NCI-H2171 (cell line): ENCODE measurements at regions not wholly inside any gene's neighbourhood (a gene's known extent, or its start where the extent isn't known, plus 50 kb on each side); places are given as distances from the start of the nearest gene placed in this dataset.

ENCODE experiments used
- DNase-seq: peaks from one replicate; lab custom pipeline; 2025; lab: John Stamatoyannopoulos, UW

GRCh38 chr4:137067735-137068134 lies 464.6 kb downstream of the PCDH18 start:
- DNase-seq = no peak

- DNase-seq = no peak
Measured at GRCh38 chr4:137065311-137065710, 467.0 kb downstream of the PCDH18 start.

GRCh38 chr4:137063961-137064360 lies 468.3 kb downstream of the PCDH18 start:
- DNase-seq = no peak

- DNase-seq = no peak
Measured at GRCh38 chr4:137043184-137043583, 489.1 kb downstream of the PCDH18 start.

DNA sequence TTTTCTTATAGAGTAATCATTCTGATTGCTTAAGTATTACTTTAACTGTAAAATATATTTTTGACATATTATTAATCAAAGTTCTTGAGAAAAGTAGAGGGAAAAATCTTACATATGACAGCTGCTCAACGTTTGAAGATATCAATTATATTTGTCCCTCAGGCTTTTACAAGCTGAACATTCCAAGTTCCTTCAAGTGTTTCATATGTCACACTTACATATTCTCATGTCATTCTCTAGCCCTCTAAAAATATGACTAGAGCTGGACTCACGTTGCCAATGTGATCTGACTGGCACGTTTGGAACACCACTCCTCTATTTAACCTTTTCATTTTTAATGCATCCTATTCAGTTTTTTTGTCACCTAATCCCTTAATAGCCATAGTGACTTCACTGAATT lies 492.9 kb downstream of the PCDH18 start:
- DNase-seq = no peak

DNA sequence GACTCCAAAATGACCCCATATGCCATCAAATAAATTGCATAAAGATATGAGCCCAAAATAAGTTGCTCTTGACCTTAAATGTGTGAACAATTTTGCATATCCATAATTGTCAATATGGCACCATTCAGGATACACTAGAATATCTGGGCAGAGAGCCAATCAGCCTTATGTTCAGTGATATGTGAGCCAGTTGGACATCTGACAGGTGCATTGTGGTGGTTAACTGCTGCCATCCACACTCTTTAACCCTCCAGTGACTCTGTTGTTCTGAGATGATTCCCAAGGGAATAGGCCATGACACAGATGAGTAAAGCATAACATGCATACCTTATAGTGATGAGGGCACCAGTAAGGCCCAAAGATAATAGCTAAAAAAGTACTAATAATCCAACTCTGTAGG lies 500.1 kb downstream of the PCDH18 start:
- DNase-seq = peak; percentile 93

DNA sequence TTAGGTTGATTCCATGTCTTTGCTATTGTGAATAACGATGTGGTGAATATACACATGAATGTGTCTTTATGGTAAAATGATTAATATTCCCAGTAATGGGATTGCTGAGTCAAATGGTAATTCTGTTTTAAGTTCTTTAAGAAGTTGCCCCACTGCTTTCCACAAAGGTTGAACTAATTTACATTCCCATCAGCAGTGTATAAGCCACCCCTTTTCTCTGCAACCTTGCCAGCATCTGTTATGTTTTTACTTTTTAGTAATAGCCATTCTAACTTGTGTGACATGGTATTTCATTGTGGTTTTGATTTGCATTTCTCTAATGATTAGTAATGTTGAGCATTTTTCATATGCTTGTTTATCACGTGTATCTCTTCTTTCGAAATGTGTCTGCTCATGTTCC lies 503.3 kb downstream of the PCDH18 start:
- DNase-seq = no peak

GRCh38 chr4:137025484-137026059 lies 506.7 kb downstream of the PCDH18 start:
- no peak for DNase-seq

DNA sequence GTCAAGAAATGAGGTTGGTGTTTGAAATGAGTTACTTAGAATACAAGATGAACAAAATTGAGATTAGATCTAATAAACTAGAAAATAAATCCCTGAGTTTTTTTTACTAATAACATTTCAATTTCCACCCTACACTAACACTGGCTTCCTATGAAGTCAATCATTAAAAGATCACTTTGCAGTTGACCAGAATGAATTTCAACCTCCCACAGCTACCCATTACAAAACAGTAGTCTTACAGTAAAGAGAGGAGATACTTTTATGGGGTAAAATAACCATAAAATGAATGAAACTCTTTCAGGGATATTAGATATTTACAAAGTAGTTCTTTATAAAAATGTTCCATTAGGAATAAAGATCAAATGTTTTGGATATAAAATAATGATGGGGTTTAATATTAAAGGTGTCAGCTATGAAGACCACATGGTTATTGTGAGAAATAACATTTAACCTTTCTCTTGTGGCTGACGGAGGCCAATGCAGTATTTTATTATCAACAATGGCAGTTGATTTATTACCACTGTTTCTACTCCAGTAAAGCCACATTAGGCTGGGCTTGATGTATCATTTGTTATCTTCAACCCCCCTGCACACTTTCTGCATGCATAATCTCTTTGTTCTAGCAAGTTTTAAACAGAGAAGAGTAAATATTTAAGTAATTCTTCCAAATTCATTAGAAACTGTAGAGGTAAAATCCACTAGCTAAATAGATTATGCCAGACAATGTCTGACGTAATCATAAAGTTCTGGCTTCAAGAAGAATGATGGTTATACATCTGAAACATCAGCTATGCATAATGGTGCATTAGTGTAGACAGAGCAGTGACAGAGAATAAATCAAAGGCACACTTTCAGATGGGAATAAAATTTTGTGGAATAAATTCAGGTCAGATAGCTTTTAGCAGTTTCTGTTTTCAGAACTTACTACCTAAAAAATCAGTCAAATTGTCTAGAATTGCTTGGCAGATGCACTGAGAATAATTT lies 516.6 kb downstream of the PCDH18 start:
- no peak for DNase-seq

DNA sequence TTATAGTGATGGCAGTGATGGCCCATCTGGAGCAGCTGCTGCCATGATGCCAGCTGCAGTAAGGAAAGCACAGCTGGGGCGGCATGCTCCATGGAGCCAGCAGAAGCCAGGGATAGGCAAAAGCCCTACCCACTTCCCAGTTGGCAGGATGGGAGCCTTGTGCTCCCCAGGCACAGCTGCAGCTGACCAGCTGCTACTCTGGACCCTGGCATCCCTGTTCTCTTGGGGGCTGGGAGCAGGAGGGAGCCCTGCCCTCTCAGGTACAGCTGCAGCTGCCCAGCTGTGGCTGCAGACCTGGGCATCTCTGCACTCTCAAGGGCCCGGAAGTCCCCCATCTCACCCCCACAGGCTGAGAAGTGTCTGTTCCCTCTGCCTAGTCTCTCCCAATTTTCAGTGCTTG lies 531.9 kb downstream of the PCDH18 start:
- peak; percentile 39 for DNase-seq

GRCh38 chr4:136992032-136992431 lies 540.3 kb downstream of the PCDH18 start:
- no peak for DNase-seq

DNA sequence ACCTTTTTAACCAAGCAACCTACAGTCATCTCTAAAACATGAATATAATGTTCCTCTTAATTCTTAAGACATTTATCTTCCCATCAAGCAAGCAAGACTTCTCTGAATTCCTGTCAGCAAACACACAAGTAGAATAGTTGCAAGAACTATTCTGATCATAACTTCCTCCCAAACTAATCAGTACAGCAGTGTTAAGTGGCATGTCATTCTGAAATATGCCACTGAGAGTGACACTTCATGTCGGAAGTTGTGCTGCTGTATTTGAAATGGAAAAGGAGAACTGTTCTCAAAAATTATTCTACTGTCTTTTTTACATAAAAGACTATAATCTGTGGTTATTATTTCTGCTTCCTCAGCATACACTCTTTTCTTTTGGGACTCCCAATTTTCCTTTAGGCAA lies 546.6 kb downstream of the PCDH18 start:
- no peak for DNase-seq

DNA sequence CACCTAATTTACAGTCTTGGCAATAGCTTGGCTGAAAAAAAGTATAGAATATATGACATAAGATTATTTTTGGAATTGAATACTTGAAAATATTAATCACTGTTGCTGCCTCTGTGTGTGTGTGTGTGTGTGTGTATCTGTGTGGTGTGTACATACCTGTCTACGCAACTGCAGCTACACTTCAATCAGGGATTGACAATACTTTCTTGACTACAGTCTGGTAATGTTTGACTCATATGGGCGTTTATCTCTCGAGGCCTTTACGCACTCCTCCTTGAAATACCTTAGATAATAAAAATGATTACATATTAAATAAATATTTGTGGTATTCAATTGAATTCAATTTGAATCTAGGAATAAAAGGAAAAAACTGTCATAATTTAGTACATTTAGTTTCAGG lies 565.2 kb downstream of the PCDH18 start:
- no peak for DNase-seq

DNA sequence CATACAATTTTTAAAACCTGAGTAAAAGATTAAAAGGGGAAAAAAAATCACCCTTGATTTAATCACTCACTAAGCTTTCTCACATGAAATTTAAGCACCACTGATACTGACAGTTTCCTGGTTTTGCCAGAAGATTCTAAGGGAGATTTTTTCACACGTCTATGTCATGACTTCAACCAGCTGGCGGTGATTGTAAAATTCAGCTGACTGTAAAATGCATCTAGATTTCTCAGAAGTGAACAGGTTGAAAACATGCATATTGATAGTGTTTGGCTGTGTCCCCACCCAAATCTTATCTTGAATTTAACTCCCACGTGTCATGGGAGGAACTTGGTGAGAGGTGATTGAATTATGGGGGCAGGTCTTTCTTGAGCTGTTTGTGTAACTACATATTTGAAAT lies 566.8 kb downstream of the PCDH18 start:
- DNase-seq = no peak

- no peak for DNase-seq
Measured at GRCh38 chr4:136962868-136963267, 569.4 kb downstream of the PCDH18 start.

GRCh38 chr4:136946307-136946907 lies 585.9 kb downstream of the PCDH18 start:
- DNase-seq = no peak

GRCh38 chr4:136939781-136940180 lies 592.5 kb downstream of the PCDH18 start:
- DNase-seq = no peak

- no peak for DNase-seq
Measured at GRCh38 chr4:136935871-136936270, 596.4 kb downstream of the PCDH18 start.

DNA sequence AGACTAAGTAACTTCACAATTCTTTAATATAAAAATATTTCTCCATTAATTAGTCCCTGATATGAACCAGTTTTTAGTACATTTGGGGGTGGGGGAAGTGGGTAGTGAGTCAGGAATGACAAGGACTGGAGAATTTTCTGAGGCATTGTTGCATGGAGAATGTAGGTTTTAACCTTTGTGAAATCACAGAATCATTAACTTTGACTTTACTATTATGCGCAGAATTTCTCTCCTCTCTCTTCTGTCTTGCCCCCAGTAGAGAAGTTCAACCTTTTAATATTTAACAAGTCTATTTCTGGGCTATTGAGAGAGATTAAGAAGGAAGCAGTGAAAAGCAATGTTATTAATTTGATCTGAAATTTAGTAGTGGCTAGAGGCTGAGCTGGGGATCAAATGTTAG lies 597.0 kb downstream of the PCDH18 start:
- no peak for DNase-seq

GRCh38 chr4:136934601-136935000 lies 597.7 kb downstream of the PCDH18 start:
- peak; percentile 15 for DNase-seq

- DNase-seq = no peak
Measured at GRCh38 chr4:136931781-136932180, 600.5 kb downstream of the PCDH18 start.

DNA sequence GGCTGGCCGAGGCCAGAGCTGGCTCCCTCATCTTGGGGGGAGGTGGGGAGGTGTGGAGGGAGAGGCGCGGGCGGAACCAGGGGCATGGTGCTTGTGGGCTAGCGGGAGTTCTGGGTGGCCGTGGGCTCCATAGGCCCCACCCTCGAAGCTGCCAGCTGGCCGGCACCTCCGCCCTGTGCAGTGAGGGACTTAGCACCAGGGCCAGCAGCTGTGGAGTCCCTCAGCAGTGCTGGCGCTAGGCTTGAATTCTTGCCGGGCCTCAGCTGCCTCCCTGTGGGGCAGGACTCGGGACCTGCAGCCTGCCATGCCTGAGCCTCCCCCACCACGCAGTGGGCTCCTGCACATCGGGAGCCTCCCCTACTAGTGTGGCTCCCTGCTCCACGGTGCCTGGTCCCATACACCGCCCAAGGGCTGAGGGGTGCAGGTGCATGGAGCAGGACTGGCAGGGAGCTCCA lies 603.3 kb downstream of the PCDH18 start:
- DNase-seq = no peak

DNA sequence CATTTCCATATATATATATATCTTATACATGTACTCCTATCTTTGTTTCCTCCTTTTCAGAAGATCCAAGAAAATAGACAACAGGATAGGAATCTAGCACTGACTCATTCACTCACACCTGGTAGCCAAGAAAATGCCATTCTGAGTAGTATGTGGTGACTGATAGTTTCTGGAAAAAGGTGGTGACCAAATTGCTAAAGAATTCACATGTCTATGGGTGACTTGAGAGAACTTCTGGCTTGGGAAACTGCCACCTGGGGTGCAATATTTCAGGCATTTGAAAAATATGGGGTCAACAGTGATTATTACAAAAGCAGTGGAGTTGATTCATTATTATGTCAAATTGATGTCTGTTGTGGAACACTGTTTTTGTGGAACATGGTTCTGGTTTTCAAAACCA lies 605.1 kb downstream of the PCDH18 start:
- no peak for DNase-seq
